ENCODE measurements at regions not wholly inside any gene's neighbourhood (a gene's known extent, or its start where the extent isn't known, plus 50 kb on each side); places are given as distances from the start of the nearest gene placed in this dataset.

- Histone ChIP-seq H3K9me3 (ENCODE audit: control extremely low read depth in 1 of 3, control insufficient read depth in 2 of 3, insufficient read depth in 1 of 3, low read length in 2 of 3) (no peaks in the 10 kb centered on the region), H3K27ac (ENCODE audit: low read length in 2 of 2) (no peak overlapping the region), H3K36me3 (replicated peaks in 1 of 2; ENCODE audit: control extremely low read depth in 1 of 2, control insufficient read depth in 1 of 2, extremely low read depth in 1 of 2, insufficient read depth in 2 of 2, low read length in 1 of 2) (no peaks in the 10 kb centered on the region), H3K4me1 (ENCODE audit: control insufficient read depth in 2 of 2, insufficient read depth in 2 of 2, low read length in 2 of 2) (no peaks in the 10 kb centered on the region), H3K4me2 (replicated peaks; ENCODE audit: low read depth, low read length, poor library complexity, severe bottlenecking) (no peak overlapping the region), H2AFZ (ENCODE audit: insufficient read depth, low read depth, low read length, poor library complexity, severe bottlenecking) (no peak overlapping the region), H3K79me2 (ENCODE audit: control insufficient read depth, insufficient read depth, low read length) (no peaks in the 10 kb centered on the region), H3K4me3 (ENCODE audit: control extremely low read depth in 1 of 5, extremely low read depth in 1 of 5, insufficient read depth in 1 of 5, low read depth in 2 of 5, low read length in 4 of 5) (no peak overlapping the region), H3K9ac (ENCODE audit: low read length) (no peak overlapping the region), H4K20me1 (ENCODE audit: control insufficient read depth, insufficient read depth, low read length, poor library complexity, severe bottlenecking) (no peaks in the 10 kb centered on the region), H3K27me3 (replicated peaks in 1 of 4; ENCODE audit: control extremely low read depth in 1 of 4, control insufficient read depth in 3 of 4, insufficient read depth in 4 of 4, low read length in 3 of 4) (no peaks in the 10 kb centered on the region)
- WGBS (ENCODE audit: insufficient coverage), result 50% methylated on average over 1 of the region's 2 CpGs
- Mint-ChIP-seq H3K9me3 (ENCODE audit: insufficient read depth) (no peaks in the 10 kb centered on the region), H3K4me1 (no peaks in the 10 kb centered on the region), H3K27ac (no peak overlapping the region), H3K27me3 (no peaks in the 10 kb centered on the region), H3K4me3 (no peak overlapping the region)
- intact Hi-C loops (cut with micrococcal nuclease), result no loop called here
- TF ChIP-seq EZH2 (IDR thresholded peaks at IDR 0.05; ENCODE audit: borderline replicate concordance, insufficient read depth, low read depth, low read length, poor library complexity, severe bottlenecking) (no peak), CTCF (IDR thresholded peaks at IDR 0.05) (peak; percentile 89)
- POLR2A ChIA-PET, result no interaction called here
- CTCF ChIA-PET, result interaction anchor here (0.6 to 0.8 kb wide), 2 partner anchors 14 to 1902 kb away, joined by 4 read pairs; no protein-coding TSS in a partner anchor
- no peak for ATAC-seq (ENCODE audit: low read depth)
- peak; percentile 17 for DNase-seq
These were observed 467.3 kb downstream of the KCNJ2 start for GRCh38 chr17:70636517-70637133.

- Histone ChIP-seq H3K9ac (ENCODE audit: low read length) (no peak overlapping the region), H4K20me1 (ENCODE audit: control insufficient read depth, insufficient read depth, low read length, poor library complexity, severe bottlenecking) (no peaks in the 10 kb centered on the region), H3K79me2 (ENCODE audit: control insufficient read depth, insufficient read depth, low read length) (no peaks in the 10 kb centered on the region), H3K36me3 (replicated peaks in 1 of 2; ENCODE audit: control extremely low read depth in 1 of 2, control insufficient read depth in 1 of 2, extremely low read depth in 1 of 2, insufficient read depth in 2 of 2, low read length in 1 of 2) (no peaks in the 10 kb centered on the region), H2AFZ (ENCODE audit: insufficient read depth, low read depth, low read length, poor library complexity, severe bottlenecking) (no peak overlapping the region), H3K27ac (ENCODE audit: low read length in 2 of 2) (no peak overlapping the region), H3K4me1 (ENCODE audit: control insufficient read depth in 2 of 2, insufficient read depth in 2 of 2, low read length in 2 of 2) (no peaks in the 10 kb centered on the region), H3K4me3 (ENCODE audit: control extremely low read depth in 1 of 5, extremely low read depth in 1 of 5, insufficient read depth in 1 of 5, low read depth in 2 of 5, low read length in 4 of 5) (no peak overlapping the region), H3K9me3 (ENCODE audit: control extremely low read depth in 1 of 3, control insufficient read depth in 2 of 3, insufficient read depth in 1 of 3, low read length in 2 of 3) (no peaks in the 10 kb centered on the region), H3K4me2 (replicated peaks; ENCODE audit: low read depth, low read length, poor library complexity, severe bottlenecking) (no peak overlapping the region), H3K27me3 (replicated peaks in 1 of 4; ENCODE audit: control extremely low read depth in 1 of 4, control insufficient read depth in 3 of 4, insufficient read depth in 4 of 4, low read length in 3 of 4) (no peaks in the 10 kb centered on the region)
- Mint-ChIP-seq H3K27me3 (no peaks in the 10 kb centered on the region), H3K4me1 (no peaks in the 10 kb centered on the region), H3K9me3 (ENCODE audit: insufficient read depth) (peaks cover 4% of the 10 kb centered on the region), H3K4me3 (no peak overlapping the region), H3K27ac (no peak overlapping the region)
- TF ChIP-seq EZH2 (IDR thresholded peaks at IDR 0.05; ENCODE audit: borderline replicate concordance, insufficient read depth, low read depth, low read length, poor library complexity, severe bottlenecking) (no peak), CTCF (IDR thresholded peaks at IDR 0.05) (no peak)
- WGBS (ENCODE audit: insufficient coverage), result no CpG with 5 or more reads among the region's 2 CpGs
- ATAC-seq (ENCODE audit: low read depth) (no peak), DNase-seq (no peak)
- CTCF ChIA-PET, result no interaction called here
- intact Hi-C loops (cut with micrococcal nuclease), result no loop called here
- POLR2A ChIA-PET, result no interaction called here
These were observed 472.7 kb downstream of the KCNJ2 start for GRCh38 chr17:70642059-70642458.

All from B cell (primary cell).